GM21576 (cell line): ENCODE measurements at regions not wholly inside any gene's neighbourhood (a gene's known extent, or its start where the extent isn't known, plus 50 kb on each side); places are given as distances from the start of the nearest gene placed in this dataset.

Experiments used
- ATAC-seq: cut with Tn5 transposase; IDR thresholded peaks from one replicate; pipeline ENCODE4 v1.9.1; 2021; ENCODE audit warnings: mild to moderate bottlenecking, moderate library complexity; ENCODE audit not compliant: unreplicated experiment

GRCh38 chr14:87076146-87076545, 916.8 kb downstream of the GALC start:
- no peak for ATAC-seq

DNA sequence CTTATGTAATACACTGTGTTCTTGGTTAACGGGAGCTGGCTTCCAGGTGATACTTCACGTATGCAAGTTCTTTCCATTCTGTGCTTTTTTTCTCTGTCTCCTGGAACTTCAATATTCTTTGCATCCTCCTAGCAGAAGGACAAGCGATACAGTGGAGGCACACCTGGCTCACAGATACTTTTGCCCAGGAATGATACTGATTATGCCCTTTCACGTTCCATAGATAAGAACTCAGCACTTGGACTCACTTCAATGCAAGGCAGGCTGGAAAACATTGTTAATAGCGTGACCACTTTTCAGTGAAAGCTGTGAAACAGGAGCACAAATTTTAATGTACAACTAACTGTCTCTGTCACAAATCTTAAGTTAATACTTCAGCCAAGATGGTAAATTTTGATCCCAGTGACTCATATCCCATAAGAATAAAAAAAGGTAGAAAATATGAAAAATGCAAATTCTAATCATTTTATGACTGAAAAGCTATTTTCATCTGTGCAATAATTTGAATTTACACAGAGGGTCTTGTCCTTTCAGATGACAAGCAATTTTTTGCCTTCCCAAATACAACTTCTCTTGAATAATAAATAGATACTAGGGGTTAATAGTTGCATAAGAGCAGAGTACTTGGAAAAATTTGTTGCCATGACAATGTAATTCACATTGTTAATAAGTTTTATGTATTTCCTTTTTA, 919.0 kb downstream of the GALC start:
- ATAC-seq, result no peak

DNA sequence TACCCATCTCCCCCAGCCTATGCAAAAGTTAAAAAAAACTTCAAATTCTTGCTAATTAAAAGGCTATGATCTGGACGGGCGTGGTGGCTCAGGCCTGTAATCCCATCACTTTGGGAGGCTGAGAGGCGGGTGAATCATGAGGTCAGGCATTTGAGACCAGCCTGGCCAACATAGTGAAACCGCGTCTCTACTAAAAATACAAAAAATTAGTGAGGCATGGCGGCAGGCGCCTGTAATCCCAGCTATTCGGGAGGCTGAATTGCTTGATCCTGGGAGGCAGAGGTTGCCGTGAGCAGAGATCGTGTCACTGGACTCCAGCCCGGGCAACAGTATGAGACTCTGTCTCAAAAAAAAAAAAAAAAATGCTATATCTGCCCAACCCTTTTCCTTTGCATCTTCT, 925.4 kb downstream of the GALC start:
- ATAC-seq, result no peak

DNA sequence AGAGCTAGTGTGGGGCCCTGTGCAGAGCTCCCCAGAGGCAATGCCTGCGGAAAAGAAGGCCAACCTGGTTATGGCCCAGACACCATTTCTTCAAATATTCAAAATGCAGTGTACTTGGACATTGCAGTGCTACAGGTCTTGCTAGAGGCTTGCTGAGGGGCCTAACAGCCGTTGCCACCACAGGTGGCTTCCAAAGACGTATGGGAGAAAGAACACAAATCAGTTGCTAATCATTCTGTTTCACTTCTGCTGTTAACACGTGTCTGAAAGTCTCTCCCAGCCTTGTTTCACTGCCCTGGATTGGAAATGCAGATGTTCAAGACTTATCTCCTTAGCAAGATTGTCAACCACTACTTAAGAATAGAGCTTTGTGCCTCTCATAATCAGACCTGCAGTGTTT, 925.9 kb downstream of the GALC start:
- ATAC-seq, result no peak

DNA sequence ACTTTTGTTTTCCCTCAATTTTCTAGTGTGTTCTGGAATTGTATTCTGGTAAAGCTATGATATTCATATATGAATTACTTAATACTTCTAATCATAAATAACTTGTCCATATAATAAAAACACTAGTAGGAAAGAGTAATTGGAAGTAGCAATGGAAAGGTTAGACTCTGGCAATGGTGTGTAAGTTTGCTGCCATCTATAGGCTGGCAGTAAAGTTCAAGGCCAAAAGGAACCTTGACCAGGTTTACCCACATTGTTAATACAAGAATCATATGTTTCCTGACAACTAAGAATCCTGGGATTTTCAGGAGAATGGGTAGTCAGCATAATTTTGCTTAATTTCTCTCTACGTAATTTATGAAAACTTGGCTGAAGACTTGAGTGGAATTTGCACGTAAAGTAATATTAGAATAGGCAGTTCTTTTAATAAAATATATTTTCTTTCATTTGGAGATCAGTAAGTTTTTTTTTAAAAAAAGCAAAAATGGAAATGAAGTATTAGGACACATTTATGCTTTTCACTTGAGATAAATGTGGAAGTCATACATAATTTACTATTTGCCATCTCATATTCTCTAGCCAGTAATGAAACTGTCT, 926.7 kb downstream of the GALC start:
- ATAC-seq, result no peak

DNA sequence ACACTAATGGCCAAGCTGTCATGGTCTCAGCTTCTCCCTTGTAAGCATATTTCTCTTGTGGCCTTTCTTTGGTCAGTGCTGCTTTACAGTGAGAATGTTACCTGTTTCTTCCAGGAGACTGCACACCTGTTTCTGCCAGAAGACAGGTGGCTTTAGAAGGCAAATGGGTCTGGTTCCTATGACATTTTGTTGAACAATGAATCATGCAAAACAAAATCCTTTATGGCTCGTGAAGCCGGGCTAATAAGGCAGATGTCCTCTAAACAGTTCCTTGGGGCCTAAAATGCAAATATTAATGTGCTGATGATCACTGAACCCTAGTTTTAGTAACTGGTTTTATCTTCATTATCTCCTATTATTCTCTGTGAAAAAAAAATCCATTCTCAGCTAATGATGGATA, 927.6 kb downstream of the GALC start:
- no peak for ATAC-seq

- no peak for ATAC-seq
Measured at GRCh38 chr14:87063181-87063580, 929.8 kb downstream of the GALC start.

GRCh38 chr14:87060405-87060804, 932.6 kb downstream of the GALC start:
- ATAC-seq, result no peak

DNA sequence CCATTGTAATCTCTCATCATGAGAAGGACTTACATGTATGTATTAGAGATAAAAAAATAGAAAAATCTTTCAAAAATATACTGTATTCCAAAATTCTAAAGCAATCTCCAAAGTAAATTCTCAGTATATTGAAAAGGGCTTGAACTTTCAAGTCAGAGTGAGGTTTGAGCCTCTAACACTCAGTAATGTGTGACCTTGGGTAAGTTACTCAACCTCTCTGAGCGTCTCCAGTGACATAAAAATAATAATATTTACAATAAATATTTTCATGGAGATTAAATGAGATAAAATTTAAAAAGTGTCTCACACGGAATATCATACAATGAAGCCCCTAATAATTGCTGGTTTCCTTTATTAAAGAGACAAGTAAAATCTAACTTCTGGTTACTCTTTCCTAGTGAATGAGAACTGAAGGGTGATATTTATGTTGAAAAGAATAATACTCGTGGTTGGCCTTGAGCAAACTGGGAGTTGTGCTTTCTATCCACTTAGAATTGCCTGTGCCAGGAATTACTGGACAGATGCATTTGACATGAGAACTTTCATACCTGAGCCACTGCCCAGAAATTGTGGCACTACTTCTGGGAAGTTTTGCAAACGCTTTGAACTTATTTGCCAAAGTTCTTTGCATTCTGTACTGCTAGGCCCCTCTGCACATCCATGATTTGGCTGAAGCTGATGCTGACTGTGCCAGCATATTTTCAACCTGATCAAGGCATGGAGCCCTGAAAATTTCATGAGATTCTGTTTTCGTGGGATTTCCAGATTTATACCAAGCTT, 933.7 kb downstream of the GALC start:
- no peak for ATAC-seq

DNA sequence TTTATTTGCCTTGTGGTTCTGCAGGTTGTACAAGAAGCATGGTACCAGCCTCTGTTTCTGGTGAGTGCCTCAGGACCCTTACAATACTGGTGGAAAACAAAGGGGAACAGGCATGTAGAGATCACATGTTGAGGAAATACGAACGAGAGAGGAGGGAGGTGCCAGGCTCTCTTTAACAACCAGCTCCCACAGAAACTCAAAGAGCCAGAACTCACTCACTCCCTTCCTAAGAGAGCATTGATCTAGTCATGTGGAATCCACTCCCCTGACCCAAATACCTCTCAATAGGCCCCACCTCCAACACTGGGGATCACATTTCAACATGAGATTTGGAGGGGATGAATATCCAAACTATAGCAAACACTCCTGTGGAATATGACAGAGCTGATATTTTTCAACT, 938.0 kb downstream of the GALC start:
- no peak for ATAC-seq

- ATAC-seq, result no peak
Measured at GRCh38 chr14:87052646-87053225, 940.2 kb downstream of the GALC start.

DNA sequence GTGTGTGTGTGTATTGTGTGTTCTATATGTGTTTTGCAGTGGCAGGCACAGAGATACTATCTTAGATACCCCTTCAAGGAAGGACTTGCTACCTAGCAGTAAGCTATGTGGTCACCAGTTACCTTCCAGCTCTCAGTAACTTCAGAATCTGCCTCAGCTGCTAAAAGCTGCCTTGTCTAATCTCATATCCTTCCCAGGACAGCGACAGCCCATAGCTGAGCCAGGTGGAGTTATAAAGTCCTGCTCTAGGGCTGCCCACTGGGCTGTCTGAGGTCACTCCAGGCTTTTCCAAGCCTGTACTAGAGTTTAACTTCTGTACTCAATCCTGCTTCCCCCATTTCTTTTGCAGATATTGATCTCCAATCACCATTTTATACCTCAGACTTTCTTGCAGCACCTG, 942.6 kb downstream of the GALC start:
- ATAC-seq, result no peak

GRCh38 chr14:87049950-87050349, 943.0 kb downstream of the GALC start:
- ATAC-seq, result no peak

DNA sequence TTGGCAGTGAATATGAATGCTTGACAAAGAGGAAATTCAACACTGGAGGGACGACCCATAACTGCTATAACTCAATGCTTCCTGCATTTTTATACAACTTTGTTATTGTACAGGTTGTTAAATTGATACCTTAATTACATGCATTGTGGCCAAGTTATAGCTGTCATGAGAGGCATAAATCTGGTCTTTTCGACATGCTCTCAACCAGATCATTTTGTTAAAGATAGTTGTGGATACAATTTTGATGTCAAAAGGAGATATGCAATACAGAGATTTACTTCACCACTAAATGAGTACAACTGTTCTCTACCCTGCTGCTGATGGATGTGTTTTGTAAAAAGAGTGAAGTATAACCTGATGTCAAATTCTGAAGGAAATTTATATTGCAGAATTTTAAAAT, 946.0 kb downstream of the GALC start:
- ATAC-seq, result no peak

DNA sequence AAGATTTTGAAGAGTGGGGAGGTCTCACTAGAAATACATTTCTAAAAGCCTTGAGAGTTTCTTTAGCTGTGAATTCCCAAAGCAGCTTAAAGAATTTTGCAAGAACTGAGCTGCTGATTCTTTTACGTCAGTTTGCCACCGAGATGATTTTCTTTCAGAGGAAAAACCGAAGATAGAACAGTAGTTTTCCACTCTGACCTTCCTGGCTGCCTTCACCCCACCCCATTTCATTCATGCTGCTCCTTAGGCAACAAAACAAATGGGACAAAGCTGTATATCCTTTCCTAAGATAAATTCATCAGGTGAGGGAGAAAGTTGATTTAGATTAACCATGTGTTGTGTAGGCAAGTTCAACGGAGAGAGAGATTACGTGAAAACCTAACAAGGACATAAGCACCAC, 947.0 kb downstream of the GALC start:
- ATAC-seq, result no peak

- ATAC-seq, result no peak
Measured at GRCh38 chr14:87045246-87045645, 947.7 kb downstream of the GALC start.

DNA sequence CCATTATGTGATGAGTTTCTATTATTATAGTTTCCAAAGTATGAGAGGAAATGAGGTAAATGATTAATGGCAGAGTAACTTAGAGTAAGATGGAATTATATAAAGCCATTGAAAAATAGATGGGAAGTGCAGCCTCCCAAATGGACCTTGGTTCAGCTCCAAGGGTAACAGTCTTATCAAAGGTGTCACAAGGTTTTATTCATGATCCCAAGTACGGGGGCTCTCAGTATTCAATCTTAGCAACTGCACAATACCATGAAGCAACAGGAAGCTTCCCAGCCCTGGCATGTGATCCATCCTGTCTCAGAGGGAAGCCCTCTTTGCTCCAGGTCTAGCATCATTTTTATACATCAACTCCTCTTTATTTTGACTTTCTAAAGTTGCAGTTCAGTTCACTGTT, 948.2 kb downstream of the GALC start:
- no peak for ATAC-seq

DNA sequence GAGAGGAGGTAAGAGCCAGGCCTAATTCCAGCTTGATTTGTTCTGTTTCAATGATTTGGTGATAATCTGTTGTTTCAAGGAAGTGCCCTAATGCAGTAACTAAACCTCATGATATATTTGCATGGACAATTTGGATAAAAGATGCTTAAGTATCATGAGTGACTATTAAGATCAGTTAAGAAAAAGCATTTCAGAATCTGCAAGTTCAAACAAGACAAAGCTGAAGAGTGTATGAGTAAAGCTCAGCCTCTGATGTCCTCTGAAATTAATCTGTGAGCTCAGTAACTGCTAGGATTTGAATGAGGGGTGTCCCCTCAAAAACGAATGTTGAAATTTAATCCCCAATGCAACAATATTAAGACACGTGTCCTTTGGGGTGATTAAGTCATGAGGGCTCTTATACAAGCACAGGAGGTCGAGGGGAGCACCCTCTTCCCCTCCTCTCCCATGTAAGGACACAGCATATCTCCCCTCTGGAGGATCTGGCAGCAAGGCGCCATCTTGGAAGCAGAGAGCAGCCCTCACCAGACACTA, 949.2 kb downstream of the GALC start:
- no peak for ATAC-seq

DNA sequence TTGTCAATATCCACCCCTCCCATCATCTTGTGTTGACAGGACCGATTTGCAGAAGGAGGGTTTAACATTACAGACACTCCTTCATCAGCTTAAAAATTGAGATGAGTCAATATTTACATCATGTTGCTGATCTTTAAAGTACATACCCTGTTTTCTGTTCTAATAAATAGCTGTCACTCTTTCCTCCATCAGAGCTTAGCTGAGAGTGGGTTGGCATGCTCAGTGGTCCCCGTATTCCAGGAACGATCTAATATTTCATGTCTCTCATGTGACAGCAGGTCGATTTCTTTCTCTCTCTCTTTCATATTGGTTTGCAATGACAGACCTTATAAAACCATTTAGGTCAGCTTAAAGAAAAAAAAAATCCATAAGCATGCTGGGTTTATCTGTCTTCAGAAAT, 950.6 kb downstream of the GALC start:
- no peak for ATAC-seq

DNA sequence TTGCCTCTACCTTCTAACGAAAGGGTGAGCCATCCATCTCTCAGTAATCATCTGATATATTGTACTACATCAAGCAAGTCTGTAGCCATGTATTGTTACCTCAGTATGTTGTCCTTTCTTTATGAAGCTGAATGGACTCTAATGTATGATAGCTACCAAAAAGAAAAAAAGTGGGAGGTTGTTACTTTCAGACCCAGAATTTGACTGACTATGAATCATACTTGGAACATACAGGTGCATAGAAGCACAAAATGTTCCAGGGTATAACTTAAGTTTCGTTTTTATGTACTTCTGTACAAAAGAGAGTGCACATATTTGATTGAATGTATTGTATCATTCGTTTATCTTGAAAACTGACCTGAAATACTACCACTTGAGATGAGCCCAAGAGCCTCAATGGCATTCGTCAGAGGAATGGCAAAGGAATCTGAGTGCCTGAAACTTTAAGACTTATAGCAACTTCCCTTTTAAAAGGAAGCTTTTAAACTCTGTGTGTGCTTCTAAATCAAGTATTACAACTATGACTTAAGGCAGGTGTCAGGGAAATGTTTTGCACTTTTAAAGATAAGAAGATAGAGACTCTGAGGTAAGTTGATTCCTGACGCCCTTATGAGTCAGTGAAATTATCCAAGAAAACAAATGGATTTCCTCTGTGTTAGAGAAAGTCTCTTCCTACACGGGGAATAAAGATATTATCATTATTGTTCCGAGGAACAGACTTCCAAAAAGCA, 951.5 kb downstream of the GALC start:
- no peak for ATAC-seq

DNA sequence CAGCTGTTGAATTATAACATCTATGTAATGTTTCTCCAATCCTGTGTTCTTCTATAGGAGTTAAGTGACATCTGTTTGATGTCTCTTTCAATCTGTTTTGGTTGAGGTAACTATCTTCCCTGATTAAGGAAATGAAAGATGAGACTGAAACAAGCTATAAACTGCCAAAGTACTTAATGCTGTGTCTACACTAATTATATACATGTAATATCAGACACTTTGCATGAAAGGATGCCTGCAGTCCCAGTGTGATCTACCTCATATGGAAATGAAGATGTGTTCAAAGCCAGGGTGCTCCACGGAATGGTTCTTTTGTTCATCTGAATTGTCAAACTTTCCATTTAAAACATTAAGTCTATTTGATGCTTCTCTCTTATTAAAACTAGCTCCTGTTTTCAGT, 958.3 kb downstream of the GALC start:
- ATAC-seq, result no peak
